ENCODE measurements at regions not wholly inside any gene's neighbourhood (a gene's known extent, or its start where the extent isn't known, plus 50 kb on each side); places are given as distances from the start of the nearest gene placed in this dataset.

GRCh38 chr14:65269732-65270131, 142.8 kb upstream of the FUT8 start:
- Histone ChIP-seq H3K4me1 (ENCODE audit: insufficient read depth, low read length) (no peaks in the 10 kb centered on the region), H3K4me3 (ENCODE audit: low read length) (no peak overlapping the region), H3K9me3 (ENCODE audit: low read length) (no peaks in the 10 kb centered on the region), H3K27me3 (ENCODE audit: insufficient read depth, low read length) (peaks cover 6% of the 10 kb centered on the region), H2AFZ (ENCODE audit: low read depth, low read length) (no peak overlapping the region), H3K36me3 (ENCODE audit: insufficient read depth, low read length) (no peaks in the 10 kb centered on the region)

GRCh38 chr14:65277027-65277426, 135.5 kb upstream of the FUT8 start:
- Histone ChIP-seq H3K27me3 (ENCODE audit: insufficient read depth, low read length) (no peaks in the 10 kb centered on the region), H3K36me3 (ENCODE audit: insufficient read depth, low read length) (no peaks in the 10 kb centered on the region), H3K4me3 (ENCODE audit: low read length) (no peak overlapping the region), H3K9me3 (ENCODE audit: low read length) (peaks cover 2% of the 10 kb centered on the region), H2AFZ (ENCODE audit: low read depth, low read length) (no peak overlapping the region), H3K4me1 (ENCODE audit: insufficient read depth, low read length) (peaks cover 5% of the 10 kb centered on the region)

- Histone ChIP-seq H3K4me1 (ENCODE audit: insufficient read depth, low read length) (peaks cover 12% of the 10 kb centered on the region), H3K9me3 (ENCODE audit: low read length) (peaks cover 2% of the 10 kb centered on the region), H3K4me3 (ENCODE audit: low read length) (no peak overlapping the region), H3K27me3 (ENCODE audit: insufficient read depth, low read length) (no peaks in the 10 kb centered on the region), H2AFZ (ENCODE audit: low read depth, low read length) (no peak overlapping the region), H3K36me3 (ENCODE audit: insufficient read depth, low read length) (no peaks in the 10 kb centered on the region)
Measured at GRCh38 chr14:65277580-65278270, 134.8 kb upstream of the FUT8 start.

GRCh38 chr14:65278589-65278988, 133.9 kb upstream of the FUT8 start:
- H3K4me3 ChIP-seq (ENCODE audit: low read length): no peak overlapping the region
- peaks cover 12% of the 10 kb centered on the region for H3K4me1 ChIP-seq (ENCODE audit: insufficient read depth, low read length)
- H3K36me3 ChIP-seq (ENCODE audit: insufficient read depth, low read length): no peaks in the 10 kb centered on the region
- H2AFZ ChIP-seq (ENCODE audit: low read depth, low read length): no peak overlapping the region
- H3K9me3 ChIP-seq (ENCODE audit: low read length): peaks cover 2% of the 10 kb centered on the region
- no peaks in the 10 kb centered on the region for H3K27me3 ChIP-seq (ENCODE audit: insufficient read depth, low read length)

GRCh38 chr14:65279510-65279909, 133.0 kb upstream of the FUT8 start:
- H3K9me3 ChIP-seq (ENCODE audit: low read length): peaks cover 2% of the 10 kb centered on the region
- H2AFZ ChIP-seq (ENCODE audit: low read depth, low read length): no peak overlapping the region
- H3K4me3 ChIP-seq (ENCODE audit: low read length): no peak overlapping the region
- H3K4me1 ChIP-seq (ENCODE audit: insufficient read depth, low read length): peaks cover 12% of the 10 kb centered on the region
- no peaks in the 10 kb centered on the region for H3K36me3 ChIP-seq (ENCODE audit: insufficient read depth, low read length)
- H3K27me3 ChIP-seq (ENCODE audit: insufficient read depth, low read length): no peaks in the 10 kb centered on the region

- Histone ChIP-seq H2AFZ (ENCODE audit: low read depth, low read length) (no peak overlapping the region), H3K4me3 (ENCODE audit: low read length) (no peak overlapping the region), H3K27me3 (ENCODE audit: insufficient read depth, low read length) (no peaks in the 10 kb centered on the region), H3K36me3 (ENCODE audit: insufficient read depth, low read length) (no peaks in the 10 kb centered on the region), H3K4me1 (ENCODE audit: insufficient read depth, low read length) (peaks cover 12% of the 10 kb centered on the region), H3K9me3 (ENCODE audit: low read length) (peaks cover 2% of the 10 kb centered on the region)
Measured at GRCh38 chr14:65279958-65280357, 132.6 kb upstream of the FUT8 start.

- Histone ChIP-seq H3K36me3 (ENCODE audit: insufficient read depth, low read length) (no peaks in the 10 kb centered on the region), H3K27me3 (ENCODE audit: insufficient read depth, low read length) (no peaks in the 10 kb centered on the region), H3K4me3 (ENCODE audit: low read length) (no peak overlapping the region), H3K9me3 (ENCODE audit: low read length) (peaks cover 2% of the 10 kb centered on the region), H2AFZ (ENCODE audit: low read depth, low read length) (no peak overlapping the region), H3K4me1 (ENCODE audit: insufficient read depth, low read length) (peaks cover 12% of the 10 kb centered on the region)
Measured at GRCh38 chr14:65280653-65281052, 131.9 kb upstream of the FUT8 start.

- no peaks in the 10 kb centered on the region for H3K36me3 ChIP-seq (ENCODE audit: insufficient read depth, low read length)
- H3K9me3 ChIP-seq (ENCODE audit: low read length): peaks cover 2% of the 10 kb centered on the region
- peak overlapping the region; percentile 89 for H2AFZ ChIP-seq (ENCODE audit: low read depth, low read length)
- peak overlapping the region; percentile 27 for H3K4me3 ChIP-seq (ENCODE audit: low read length)
- peaks cover 12% of the 10 kb centered on the region for H3K4me1 ChIP-seq (ENCODE audit: insufficient read depth, low read length)
- H3K27me3 ChIP-seq (ENCODE audit: insufficient read depth, low read length): no peaks in the 10 kb centered on the region
Measured at GRCh38 chr14:65281991-65282895, 130.3 kb upstream of the FUT8 start.

GRCh38 chr14:65282896-65283253, 129.7 kb upstream of the FUT8 start:
- Histone ChIP-seq H3K9me3 (ENCODE audit: low read length) (peaks cover 2% of the 10 kb centered on the region), H3K36me3 (ENCODE audit: insufficient read depth, low read length) (no peaks in the 10 kb centered on the region), H3K27me3 (ENCODE audit: insufficient read depth, low read length) (peaks cover 3% of the 10 kb centered on the region), H3K4me1 (ENCODE audit: insufficient read depth, low read length) (peaks cover 12% of the 10 kb centered on the region), H3K4me3 (ENCODE audit: low read length) (no peak overlapping the region), H2AFZ (ENCODE audit: low read depth, low read length) (no peak overlapping the region)

- peaks cover 4% of the 10 kb centered on the region for H3K27me3 ChIP-seq (ENCODE audit: insufficient read depth, low read length)
Measured at GRCh38 chr14:65286443-65286842, 126.1 kb upstream of the FUT8 start.

GRCh38 chr14:65287264-65288131, 125.0 kb upstream of the FUT8 start:
- peaks cover 2% of the 10 kb centered on the region for H3K4me1 ChIP-seq (ENCODE audit: insufficient read depth, low read length)
- no peak overlapping the region for H3K4me3 ChIP-seq (ENCODE audit: low read length)
- no peak overlapping the region for H2AFZ ChIP-seq (ENCODE audit: low read depth, low read length)
- H3K9me3 ChIP-seq (ENCODE audit: low read length): no peaks in the 10 kb centered on the region
- H3K27me3 ChIP-seq (ENCODE audit: insufficient read depth, low read length): peaks cover 4% of the 10 kb centered on the region
- no peaks in the 10 kb centered on the region for H3K36me3 ChIP-seq (ENCODE audit: insufficient read depth, low read length)

More at GRCh38 chr14:65286443-65286842, 126.1 kb upstream of the FUT8 start:
- no peaks in the 10 kb centered on the region for H3K36me3 ChIP-seq (ENCODE audit: insufficient read depth, low read length)
- H2AFZ ChIP-seq (ENCODE audit: low read depth, low read length): no peak overlapping the region
- H3K9me3 ChIP-seq (ENCODE audit: low read length): no peaks in the 10 kb centered on the region
- H3K4me1 ChIP-seq (ENCODE audit: insufficient read depth, low read length): peaks cover 12% of the 10 kb centered on the region
- no peak overlapping the region for H3K4me3 ChIP-seq (ENCODE audit: low read length)

- Histone ChIP-seq H3K4me3 (ENCODE audit: low read length) (no peak overlapping the region), H3K36me3 (ENCODE audit: insufficient read depth, low read length) (no peaks in the 10 kb centered on the region), H3K9me3 (ENCODE audit: low read length) (no peaks in the 10 kb centered on the region), H3K27me3 (ENCODE audit: insufficient read depth, low read length) (peaks cover 4% of the 10 kb centered on the region), H3K4me1 (ENCODE audit: insufficient read depth, low read length) (no peaks in the 10 kb centered on the region), H2AFZ (ENCODE audit: low read depth, low read length) (no peak overlapping the region)
Measured at GRCh38 chr14:65290830-65291229, 121.7 kb upstream of the FUT8 start.

- H2AFZ ChIP-seq (ENCODE audit: low read depth, low read length): no peak overlapping the region
- no peaks in the 10 kb centered on the region for H3K36me3 ChIP-seq (ENCODE audit: insufficient read depth, low read length)
- H3K4me3 ChIP-seq (ENCODE audit: low read length): no peak overlapping the region
- H3K27me3 ChIP-seq (ENCODE audit: insufficient read depth, low read length): peaks cover 4% of the 10 kb centered on the region
- H3K9me3 ChIP-seq (ENCODE audit: low read length): no peaks in the 10 kb centered on the region
- no peaks in the 10 kb centered on the region for H3K4me1 ChIP-seq (ENCODE audit: insufficient read depth, low read length)
Measured at GRCh38 chr14:65291531-65291930, 121.0 kb upstream of the FUT8 start.
